Superior temporal gyrus (tissue), 1 donor: ENCODE measurements at regions not wholly inside any gene's neighbourhood (a gene's known extent, or its start where the extent isn't known, plus 50 kb on each side); places are given as distances from the start of the nearest gene placed in this dataset.
A peak's percentile ranks its signal among the peaks of the same experiment; 100 is the strongest.

ENCODE experiments used
- DNase-seq: peaks from one replicate; pipeline ENCODE4 v3.0.0-alpha.2; 2016; ENCODE audit errors: extremely low spot score

- no peak for DNase-seq
Measured at GRCh38 chr11:13062115-13062514, 53.0 kb downstream of the RASSF10 start.

- no peak for DNase-seq
Measured at GRCh38 chr11:13064593-13064992, 55.5 kb downstream of the RASSF10 start.

- no peak for DNase-seq
Measured at GRCh38 chr11:13065200-13065787, 56.2 kb downstream of the RASSF10 start.

GRCh38 chr11:13068211-13068610, 59.1 kb downstream of the RASSF10 start:
- DNase-seq, result no peak

GRCh38 chr11:13073119-13073981, 64.2 kb downstream of the RASSF10 start:
- no peak for DNase-seq

- no peak for DNase-seq
Measured at GRCh38 chr11:13074714-13075464, 65.8 kb downstream of the RASSF10 start.

GRCh38 chr11:13076961-13077360, 67.8 kb downstream of the RASSF10 start:
- DNase-seq, result no peak

GRCh38 chr11:13080861-13081260, 71.7 kb downstream of the RASSF10 start:
- no peak for DNase-seq

GRCh38 chr11:13082588-13082987, 73.5 kb downstream of the RASSF10 start:
- no peak for DNase-seq

- no peak for DNase-seq
Measured at GRCh38 chr11:13090228-13090708, 81.2 kb downstream of the RASSF10 start.

- DNase-seq, result no peak
Measured at GRCh38 chr11:13091373-13091772, 82.3 kb downstream of the RASSF10 start.

GRCh38 chr11:13091804-13092203, 82.7 kb downstream of the RASSF10 start:
- no peak for DNase-seq

- no peak for DNase-seq
Measured at GRCh38 chr11:13094930-13095687, 86.0 kb downstream of the RASSF10 start.

- peak; percentile 85 for DNase-seq
Measured at GRCh38 chr11:13098063-13098462, 88.9 kb downstream of the RASSF10 start.

- no peak for DNase-seq
Measured at GRCh38 chr11:13098616-13099289, 89.6 kb downstream of the RASSF10 start.

GRCh38 chr11:13101644-13102512, 92.8 kb downstream of the RASSF10 start:
- DNase-seq, result peak; percentile 45

GRCh38 chr11:13102513-13102840, 93.4 kb downstream of the RASSF10 start:
- DNase-seq, result no peak

- no peak for DNase-seq
Measured at GRCh38 chr11:13102865-13103539, 93.9 kb downstream of the RASSF10 start.

GRCh38 chr11:13103962-13104554, 94.9 kb downstream of the RASSF10 start:
- DNase-seq, result no peak
